Lower leg skin (tissue), 4 donors: ENCODE measurements at regions not wholly inside any gene's neighbourhood (a gene's known extent, or its start where the extent isn't known, plus 50 kb on each side); places are given as distances from the start of the nearest gene placed in this dataset.

Source experiments
- DNase-seq, 2 donors: peaks; one replicate each; pipeline ENCODE4 v3.0.0-alpha.2; 2019; ENCODE audit warnings: low spot score in 2 of 2
- H3K4me3 ChIP-seq: fragments of 200-600 bp; sonication (generic); 2 replicates; pipeline ENCODE4 v1.5.1; 2017; ENCODE audit warnings: mild to moderate bottlenecking, low read depth; ENCODE audit not compliant: poor library complexity, severe bottlenecking
- POLR2A ChIP-seq, 2 donors: fragments of 450-650 bp; IDR thresholded peaks; one replicate each; pipeline ENCODE4 v1.6.1; 2016 to 2017; ENCODE audit warnings: antibody characterized with exemption in 2 of 2, mild to moderate bottlenecking in 1 of 2, moderate library complexity in 1 of 2
- WGBS, 2 donors: methylation state at CpG; one replicate each; pipeline ENCODE4 v1.1.5; 2018; 5-methylcytosine and 5-hydroxymethylcytosine counted together
- intact Hi-C: fragments of 100-400 bp; cut with DNase I; formaldehyde crosslinking; loops from one replicate; pipeline ENCODE4 v1.15.0; 2023; ENCODE audit warnings: low total_unique reads
- TF ChIP-seq, protein P1 (sequence below), 3 donors: fragments of 450-650 bp; IDR thresholded peaks; one replicate each; pipeline ENCODE4 v1.5.1; 2016; ENCODE audit warnings: antibody characterized with exemption in 3 of 3, mild to moderate bottlenecking in 3 of 3, moderate library complexity in 2 of 3

GRCh38 chr10:78557433-78557925 lies 511.3 kb upstream of the ZMIZ1 start:
- intact Hi-C loops, result no loop called here
- TF ChIP-seq POLR2A (IDR thresholded peaks at IDR 0.05), result no peak
- TF ChIP-seq, protein P1, sequence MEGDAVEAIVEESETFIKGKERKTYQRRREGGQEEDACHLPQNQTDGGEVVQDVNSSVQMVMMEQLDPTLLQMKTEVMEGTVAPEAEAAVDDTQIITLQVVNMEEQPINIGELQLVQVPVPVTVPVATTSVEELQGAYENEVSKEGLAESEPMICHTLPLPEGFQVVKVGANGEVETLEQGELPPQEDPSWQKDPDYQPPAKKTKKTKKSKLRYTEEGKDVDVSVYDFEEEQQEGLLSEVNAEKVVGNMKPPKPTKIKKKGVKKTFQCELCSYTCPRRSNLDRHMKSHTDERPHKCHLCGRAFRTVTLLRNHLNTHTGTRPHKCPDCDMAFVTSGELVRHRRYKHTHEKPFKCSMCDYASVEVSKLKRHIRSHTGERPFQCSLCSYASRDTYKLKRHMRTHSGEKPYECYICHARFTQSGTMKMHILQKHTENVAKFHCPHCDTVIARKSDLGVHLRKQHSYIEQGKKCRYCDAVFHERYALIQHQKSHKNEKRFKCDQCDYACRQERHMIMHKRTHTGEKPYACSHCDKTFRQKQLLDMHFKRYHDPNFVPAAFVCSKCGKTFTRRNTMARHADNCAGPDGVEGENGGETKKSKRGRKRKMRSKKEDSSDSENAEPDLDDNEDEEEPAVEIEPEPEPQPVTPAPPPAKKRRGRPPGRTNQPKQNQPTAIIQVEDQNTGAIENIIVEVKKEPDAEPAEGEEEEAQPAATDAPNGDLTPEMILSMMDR (IDR thresholded peaks at IDR 0.05), result no peak
- H3K4me3 ChIP-seq, result no peak overlapping the region
- 85 to 88% methylated on average over 2 of the region's 2 CpGs for WGBS, 2 donors
- no peak for DNase-seq

DNA sequence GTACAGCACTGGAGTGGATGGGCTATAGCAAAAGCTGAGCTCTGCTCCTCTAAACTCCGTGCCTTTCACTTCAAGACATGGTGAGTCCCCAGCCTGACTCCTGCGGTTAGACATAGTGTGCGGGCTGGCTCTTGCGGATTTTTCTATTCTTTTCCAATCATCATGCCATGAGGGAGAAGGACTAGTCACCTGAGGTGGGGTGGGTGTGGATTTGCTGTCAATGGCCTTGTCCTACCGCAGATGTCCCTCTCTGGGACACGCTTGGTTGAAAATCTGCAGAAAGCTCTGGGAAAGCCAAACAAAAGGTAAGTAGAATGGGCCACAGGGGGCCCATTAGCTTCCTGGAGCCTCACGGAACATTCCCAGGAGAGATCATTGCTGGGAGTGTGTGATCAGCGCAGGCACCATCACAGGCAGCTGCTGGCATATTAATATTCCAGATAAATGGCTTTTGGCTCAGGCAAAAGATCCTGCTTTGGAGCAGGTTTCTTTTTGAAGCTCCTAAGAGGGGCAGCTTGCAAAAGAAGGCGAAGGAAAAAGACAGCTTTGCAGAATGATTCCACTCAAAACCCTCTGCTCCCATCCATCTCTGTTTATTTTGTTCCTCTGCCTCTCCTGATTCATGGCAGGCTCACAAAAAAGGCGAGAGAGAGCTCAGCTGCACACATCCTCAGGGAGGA lies 509.0 kb upstream of the ZMIZ1 start:
- 83 to 84% methylated on average over 10 of the region's 10 CpGs for WGBS, 2 donors
- DNase-seq, result no peak
- intact Hi-C loops, result no loop called here
- H3K4me3 ChIP-seq, result no peak overlapping the region
- TF ChIP-seq, protein P1 (IDR thresholded peaks at IDR 0.05), result no peak
- TF ChIP-seq POLR2A (IDR thresholded peaks at IDR 0.05), result no peak

- intact Hi-C loops, result no loop called here
- no peak overlapping the region for H3K4me3 ChIP-seq
- TF ChIP-seq, protein P1 (IDR thresholded peaks at IDR 0.05), result no peak
- TF ChIP-seq POLR2A (IDR thresholded peaks at IDR 0.05), result no peak
- no peak for DNase-seq
- WGBS, 2 donors, result 90 to 97% methylated on average over 4 of the region's 4 CpGs
These were observed 508.5 kb upstream of the ZMIZ1 start for GRCh38 chr10:78560341-78560688.

DNA sequence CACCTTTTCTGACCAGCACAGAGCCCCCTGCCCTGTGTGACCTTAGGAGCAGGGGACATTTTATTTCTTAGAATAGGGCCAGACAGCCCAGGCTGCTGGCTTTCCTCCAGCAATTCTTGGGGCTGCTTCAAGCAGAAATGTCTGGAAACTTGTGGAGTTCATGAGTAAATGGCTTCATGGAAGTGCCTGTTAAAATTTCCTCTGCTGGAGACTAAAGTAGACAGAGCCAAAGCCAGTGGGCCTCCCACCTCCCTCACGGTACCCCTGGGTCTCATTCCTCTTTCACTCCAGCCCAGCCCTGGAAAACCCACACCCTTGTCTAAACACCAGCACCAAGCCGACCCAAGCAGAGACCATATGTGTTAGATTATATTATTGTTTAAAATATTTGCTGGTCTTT lies 505.5 kb upstream of the ZMIZ1 start:
- H3K4me3 ChIP-seq, result no peak overlapping the region
- intact Hi-C loops, result no loop called here
- no peak for DNase-seq
- 66 to 69% methylated on average over 2 of the region's 2 CpGs for WGBS, 2 donors
- TF ChIP-seq, protein P1 (IDR thresholded peaks at IDR 0.05), result no peak
- TF ChIP-seq POLR2A (IDR thresholded peaks at IDR 0.05), result no peak

DNA sequence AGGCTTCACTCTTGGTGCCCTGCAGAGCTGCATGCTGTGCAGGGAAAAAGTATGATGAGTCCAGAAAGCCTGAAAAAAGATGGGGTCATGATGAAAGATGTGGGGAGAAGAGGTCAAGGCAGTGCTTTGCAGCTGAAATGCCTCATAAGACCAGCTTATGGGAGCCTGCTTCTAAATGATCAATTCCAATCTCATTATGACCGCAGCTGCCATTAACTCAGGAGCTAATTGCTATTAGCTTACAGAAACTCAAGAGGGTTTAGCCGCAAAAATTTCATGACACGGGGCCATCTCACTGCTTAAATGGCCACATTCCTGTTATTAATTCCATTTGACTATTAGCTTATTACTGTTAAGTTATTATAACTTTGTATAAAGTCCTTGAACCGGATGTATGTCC lies 502.9 kb upstream of the ZMIZ1 start:
- intact Hi-C loops, result no loop called here
- H3K4me3 ChIP-seq, result no peak overlapping the region
- WGBS, 2 donors, result 79 to 82% methylated on average over 4 of the region's 4 CpGs
- TF ChIP-seq, protein P1 (IDR thresholded peaks at IDR 0.05), result no peak
- no peak for TF ChIP-seq POLR2A (IDR thresholded peaks at IDR 0.05)
- peak in 1 of 2 donors; percentile 7 for DNase-seq
